HEK293 (cell line): ENCODE measurements at regions not wholly inside any gene's neighbourhood (a gene's known extent, or its start where the extent isn't known, plus 50 kb on each side); places are given as distances from the start of the nearest gene placed in this dataset.

ENCODE experiments used
- AEBP2 ChIP-seq: fragments of 450-650 bp; formaldehyde crosslinking; IDR thresholded peaks from 2 replicates; pipeline ENCODE4 v1.5.1; 2016; ENCODE audit warnings: missing biosample characterization, missing genetic modification characterization, borderline replicate concordance
- CTCF ChIP-seq: fragments of 450-650 bp; formaldehyde crosslinking; IDR thresholded peaks from 2 replicates; pipeline ENCODE4 v1.5.1; 2016; ENCODE audit warnings: missing biosample characterization, missing genetic modification characterization
- KLF10 ChIP-seq: fragments of 450-650 bp; IDR thresholded peaks from 2 replicates; pipeline ENCODE4 v1.5.1; 2018; ENCODE audit warnings: missing biosample characterization, mild to moderate bottlenecking, missing genetic modification characterization
- ZFP69B ChIP-seq: fragments of 450-650 bp; formaldehyde crosslinking; IDR thresholded peaks from 2 replicates; pipeline ENCODE4 v1.5.1; 2016; ENCODE audit warnings: missing biosample characterization, missing genetic modification characterization
- ZNF248 ChIP-seq: fragments of 450-650 bp; formaldehyde crosslinking; IDR thresholded peaks from 2 replicates; pipeline ENCODE4 v1.5.1; 2017; ENCODE audit warnings: missing biosample characterization, missing genetic modification characterization
- ZNF350 ChIP-seq: fragments of 450-650 bp; formaldehyde crosslinking; IDR thresholded peaks from 2 replicates; pipeline ENCODE4 v1.5.0; 2017; ENCODE audit warnings: missing biosample characterization, mild to moderate bottlenecking, missing genetic modification characterization
- ZNF362 ChIP-seq: fragments of 450-650 bp; formaldehyde crosslinking; IDR thresholded peaks from 2 replicates; pipeline ENCODE4 v1.5.1; 2016; ENCODE audit warnings: missing biosample characterization, missing genetic modification characterization
- ZNF549 ChIP-seq: fragments of 450-650 bp; IDR thresholded peaks from 2 replicates; pipeline ENCODE4 v1.5.1; 2018; ENCODE audit warnings: missing biosample characterization, missing genetic modification characterization, mild to moderate bottlenecking, inconsistent platforms, moderate library complexity
- ZNF701 ChIP-seq: fragments of 450-650 bp; formaldehyde crosslinking; IDR thresholded peaks from 2 replicates; pipeline ENCODE4 v1.5.1; 2016; ENCODE audit warnings: missing biosample characterization, missing genetic modification characterization
- ZSCAN30 ChIP-seq: fragments of 450-650 bp; IDR thresholded peaks from 2 replicates; pipeline ENCODE4 v1.5.1; 2018; ENCODE audit warnings: missing biosample characterization, mild to moderate bottlenecking, missing genetic modification characterization, moderate library complexity

GRCh38 chr5:165996201-165996875 lies 2295.1 kb upstream of the WWC1 start:
- TF ChIP-seq CTCF (tag by site-specific recombination) = no peak
- no peak for TF ChIP-seq ZSCAN30
- TF ChIP-seq ZNF350 (tag by site-specific recombination) = no peak
- TF ChIP-seq ZNF701 (tag by site-specific recombination) = no peak
- no peak for TF ChIP-seq ZFP69B (tag by site-specific recombination)
- no peak for TF ChIP-seq ZNF549 (tag by site-specific recombination)
- TF ChIP-seq ZNF362 (tag by site-specific recombination) = no peak
- no peak for TF ChIP-seq AEBP2
- TF ChIP-seq KLF10 (tag by site-specific recombination) = no peak
- no peak for TF ChIP-seq ZNF248 (tag by site-specific recombination)
